GM18858 (cell line): ENCODE measurements at regions not wholly inside any gene's neighbourhood (a gene's known extent, or its start where the extent isn't known, plus 50 kb on each side); places are given as distances from the start of the nearest gene placed in this dataset.

Source experiments
- ATAC-seq: cut with Tn5 transposase; IDR thresholded peaks from one replicate; pipeline ENCODE4 v1.9.1; 2021; ENCODE audit not compliant: unreplicated experiment

DNA sequence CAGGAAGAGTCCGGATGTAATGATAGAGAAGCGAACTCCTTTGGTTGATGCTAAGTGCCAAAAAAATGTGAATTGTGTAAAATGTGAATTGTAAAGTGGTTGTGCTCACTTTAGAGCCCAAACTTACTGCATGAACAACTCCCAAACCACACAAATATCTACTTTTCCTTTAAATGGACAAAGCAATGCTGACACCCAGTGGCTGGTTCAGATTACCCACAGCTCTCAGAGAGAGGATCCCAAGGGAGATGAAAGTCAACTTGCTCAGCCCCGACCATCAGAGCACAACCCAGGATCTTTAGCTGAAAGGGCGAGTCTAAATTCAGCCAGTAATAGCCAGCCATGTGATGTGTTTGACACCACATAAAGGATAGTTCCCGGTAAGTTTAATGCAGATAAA, 133.7 kb downstream of the NMUR2 start:
- no peak for ATAC-seq

DNA sequence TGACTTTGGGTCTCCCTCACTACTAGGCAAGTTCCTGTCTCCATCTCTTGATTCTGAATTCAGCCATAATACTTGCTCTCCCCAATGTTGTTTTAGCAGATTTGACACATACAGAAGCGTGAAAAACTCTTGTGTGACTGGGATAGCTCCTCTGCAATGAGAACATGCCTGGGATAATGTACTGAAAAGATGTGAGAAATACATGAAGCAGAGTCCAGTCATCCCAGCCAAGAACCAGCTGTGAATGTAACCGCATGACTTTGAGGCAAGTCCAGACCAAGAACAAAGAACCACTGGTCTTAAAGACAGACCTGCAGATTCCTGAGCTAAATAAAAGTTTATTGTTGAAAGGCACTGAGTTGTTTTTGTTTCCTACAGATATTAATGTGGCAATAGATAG, 135.0 kb downstream of the NMUR2 start:
- no peak for ATAC-seq

DNA sequence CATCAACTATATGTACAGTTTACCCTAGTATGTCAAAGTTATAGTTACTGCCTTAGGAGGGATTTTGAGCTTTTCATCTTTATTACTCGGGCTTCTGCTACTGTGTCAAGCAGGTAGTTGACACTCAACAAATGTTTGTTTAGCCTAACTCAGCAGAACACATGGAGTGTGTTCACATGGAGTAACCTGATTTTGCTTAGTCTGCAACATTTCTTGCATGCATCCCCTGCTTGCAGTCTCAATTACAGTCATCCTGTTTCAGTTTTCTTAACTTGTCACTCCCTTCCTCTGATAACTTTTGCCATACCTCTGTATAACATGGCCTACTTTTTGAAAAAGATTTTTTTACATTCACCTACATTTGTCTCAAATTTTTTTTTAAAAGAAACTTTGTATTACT, 135.5 kb downstream of the NMUR2 start:
- no peak for ATAC-seq

DNA sequence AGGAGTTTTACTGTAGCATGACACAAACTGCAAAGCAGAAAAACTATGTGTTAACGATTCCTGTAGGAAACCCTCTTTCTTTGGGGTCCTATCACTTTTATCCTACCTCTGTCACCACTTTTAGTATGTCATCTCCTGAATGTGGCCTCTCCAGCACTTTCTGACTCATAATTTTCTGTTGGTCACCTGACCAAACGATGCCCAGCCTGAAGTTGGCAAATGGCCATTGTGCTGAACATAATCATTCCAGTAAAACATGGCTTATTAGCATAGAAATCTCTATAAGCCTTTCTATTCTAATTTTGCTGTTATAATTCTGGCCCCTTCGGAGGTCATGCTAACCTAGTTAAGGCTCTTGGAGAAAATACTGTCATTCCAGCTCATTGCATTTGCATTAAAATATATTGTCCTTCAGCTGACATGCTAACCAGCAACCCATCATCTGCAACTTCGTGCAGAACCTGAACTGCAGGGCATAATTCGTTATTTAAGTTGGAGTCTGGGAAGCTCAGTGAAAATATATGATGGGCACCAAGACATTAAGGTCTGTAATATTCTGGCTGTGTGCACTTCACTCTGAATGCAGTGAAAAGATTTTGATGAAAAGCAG, 140.3 kb downstream of the NMUR2 start:
- ATAC-seq: no peak

DNA sequence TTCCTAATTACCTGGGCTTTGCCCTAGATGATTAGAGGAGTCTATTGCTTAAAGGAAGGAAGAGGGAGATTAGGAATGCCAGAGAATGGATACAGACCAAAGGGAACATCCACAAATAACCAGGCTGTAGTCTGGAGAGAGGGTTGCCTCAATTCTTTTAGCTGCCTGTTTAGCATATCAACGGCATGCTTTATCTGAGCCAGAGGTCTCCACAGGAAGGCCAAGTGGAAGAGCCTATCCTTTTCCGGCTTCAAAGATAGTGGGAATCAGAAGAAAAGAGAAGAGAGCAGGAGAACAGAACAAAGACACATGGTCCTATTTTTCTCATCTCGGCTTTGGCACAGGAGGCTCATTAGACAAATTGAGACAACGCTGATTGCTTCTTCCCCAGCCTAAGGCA, 142.4 kb downstream of the NMUR2 start:
- ATAC-seq: no peak

DNA sequence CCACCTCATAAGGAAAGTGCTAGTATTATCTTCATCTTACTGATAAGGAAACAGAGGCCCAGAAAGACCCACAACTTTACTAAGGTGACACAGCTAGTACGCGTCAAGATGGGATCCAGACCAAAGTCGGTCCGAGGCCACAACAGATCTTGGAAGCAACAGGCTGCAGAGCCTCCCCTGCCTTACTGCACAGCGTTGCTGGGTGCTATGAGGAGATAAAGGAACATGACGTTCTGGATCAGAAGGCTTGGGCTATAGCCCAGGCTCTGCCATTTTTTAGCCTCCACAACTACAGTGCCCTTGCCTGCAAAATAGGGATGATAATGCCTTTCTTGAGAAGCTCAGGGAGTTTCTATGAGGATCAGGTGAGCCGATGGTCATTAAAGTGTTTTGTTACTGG, 144.1 kb downstream of the NMUR2 start:
- no peak for ATAC-seq

DNA sequence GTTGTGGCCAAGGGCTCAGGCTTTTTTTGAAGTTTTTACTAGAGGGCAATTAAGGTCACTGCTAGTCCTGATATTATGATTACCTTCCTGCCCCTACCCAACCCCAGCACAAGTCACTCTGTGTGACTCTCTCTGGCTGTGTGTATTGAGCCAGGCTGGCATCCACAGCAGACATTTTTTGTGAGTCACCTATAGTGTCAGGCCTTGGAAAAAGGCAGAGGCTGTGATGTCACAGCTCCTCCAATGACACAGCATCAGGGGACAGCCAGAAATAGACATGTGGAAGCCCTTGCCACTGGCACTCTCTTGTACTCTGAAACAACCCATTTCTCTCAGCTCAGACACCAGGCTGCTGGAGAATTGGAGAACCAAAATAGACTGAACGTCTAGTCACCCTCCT, 145.4 kb downstream of the NMUR2 start:
- no peak for ATAC-seq

DNA sequence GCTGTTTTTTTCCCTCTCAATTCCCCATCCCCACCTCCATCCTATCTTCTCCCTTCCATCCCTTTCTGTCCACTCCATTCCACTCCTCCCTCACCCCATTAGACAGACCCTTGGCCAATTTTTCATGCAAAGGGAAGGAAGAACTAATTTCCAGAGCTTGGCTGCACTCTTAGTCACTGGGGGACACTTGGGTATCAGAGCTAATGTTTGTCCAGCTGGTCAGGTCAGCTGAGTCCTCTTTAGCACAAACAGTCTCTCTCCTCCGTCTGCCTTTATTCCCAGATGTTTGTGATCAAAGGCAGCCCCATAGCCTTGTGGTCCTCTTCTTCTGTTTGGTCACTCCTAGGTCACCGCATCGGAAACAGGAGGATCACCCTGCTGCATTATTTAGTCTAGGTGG, 148.5 kb downstream of the NMUR2 start:
- no peak for ATAC-seq

DNA sequence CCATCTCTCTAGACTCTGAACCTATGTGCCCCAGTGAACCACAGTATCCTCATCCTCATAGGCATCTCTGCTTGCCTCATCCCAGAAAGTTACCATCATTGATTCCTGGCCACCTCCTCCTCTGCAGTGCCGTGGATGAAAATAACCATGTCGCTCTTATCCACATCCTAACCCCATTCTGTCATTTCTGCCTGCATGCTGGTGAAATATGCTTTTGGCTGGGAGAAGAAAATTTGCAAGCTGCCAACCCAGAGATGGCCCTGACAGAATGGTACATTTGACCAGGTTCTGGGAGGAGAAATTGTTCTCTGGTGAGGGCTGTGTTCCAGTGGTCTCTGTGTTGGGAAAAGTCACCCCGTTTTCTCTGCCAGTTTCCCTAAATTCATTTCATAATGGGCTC, 149.7 kb downstream of the NMUR2 start:
- ATAC-seq: no peak

DNA sequence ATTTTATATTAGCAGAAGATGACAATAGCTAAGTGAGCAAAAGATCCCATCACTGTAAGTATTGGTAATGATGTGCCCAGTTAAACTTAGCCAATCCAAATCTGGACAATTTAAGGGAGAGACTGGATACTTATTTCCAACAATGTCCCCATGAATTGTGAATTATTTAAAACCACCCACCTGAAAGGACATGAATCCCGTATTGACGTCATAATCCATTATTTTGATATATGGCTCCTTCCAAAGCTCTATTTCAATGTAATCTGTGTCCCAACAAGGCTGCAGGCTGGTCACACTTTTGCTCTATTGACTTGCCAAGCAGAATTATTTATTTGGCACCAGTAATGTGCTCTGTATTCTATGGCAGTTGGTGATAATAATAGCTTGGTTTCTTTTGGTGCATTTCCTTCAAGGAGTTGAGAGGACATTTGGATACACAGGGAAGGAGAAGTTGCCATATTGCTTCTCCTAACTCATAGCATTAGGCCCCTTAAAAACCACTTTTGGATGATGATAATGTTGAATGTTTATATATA, 157.2 kb downstream of the NMUR2 start:
- ATAC-seq: no peak

DNA sequence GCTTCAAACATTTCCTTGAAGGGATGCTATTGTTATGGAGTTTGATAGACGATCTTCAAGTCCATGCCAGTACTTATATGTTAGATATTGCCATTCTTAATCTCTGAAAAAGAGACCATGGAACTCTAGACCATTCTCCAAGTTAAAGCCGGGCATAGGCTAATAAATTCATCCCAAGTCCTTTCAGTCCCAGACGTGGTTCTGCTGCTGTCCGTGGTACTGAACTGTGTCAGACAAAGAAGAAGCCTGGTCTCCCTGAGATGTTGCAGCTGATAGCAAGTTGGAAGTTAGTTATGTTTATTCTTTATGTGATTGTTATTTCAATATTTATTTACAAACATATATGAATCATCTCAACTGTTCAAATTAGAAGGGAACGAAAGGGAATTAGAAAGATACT, 158.7 kb downstream of the NMUR2 start:
- ATAC-seq: no peak

DNA sequence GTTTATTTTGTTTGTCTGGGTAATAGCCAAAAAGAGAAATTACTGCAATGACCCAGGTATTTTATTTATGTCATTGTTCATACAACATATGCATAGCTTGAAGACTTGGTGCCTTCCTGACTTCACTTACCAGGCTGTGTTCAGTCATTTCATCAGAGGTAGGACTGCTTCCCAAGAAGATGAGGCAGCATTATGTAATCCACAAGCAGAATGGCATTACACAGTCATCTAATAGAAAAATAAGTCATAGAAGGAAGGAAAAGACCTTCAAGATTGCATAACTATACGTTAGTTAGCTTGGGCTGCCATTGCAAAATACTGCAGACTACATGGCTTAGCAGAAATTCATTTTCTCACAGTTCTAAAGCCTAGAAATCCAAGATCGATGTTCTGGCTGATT, 167.5 kb downstream of the NMUR2 start:
- no peak for ATAC-seq

DNA sequence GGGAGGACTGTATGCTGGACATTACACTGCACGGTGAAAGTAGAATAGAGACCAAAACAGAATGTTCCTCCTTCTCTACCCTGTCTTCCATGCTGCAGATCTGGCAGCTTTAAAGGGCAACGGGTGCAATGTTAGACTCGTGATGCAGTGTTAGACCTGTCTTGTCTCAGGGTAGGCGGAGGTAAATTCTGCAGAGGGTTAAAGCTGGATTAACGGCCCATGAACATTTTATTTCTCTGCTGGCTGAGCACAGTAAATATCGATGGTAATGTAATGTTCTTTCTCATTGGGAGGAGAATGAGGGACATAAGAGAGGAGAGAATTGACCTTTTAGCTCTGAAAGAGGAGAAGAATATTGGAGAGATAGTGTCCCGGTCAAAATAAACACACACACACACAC, 178.9 kb downstream of the NMUR2 start:
- no peak for ATAC-seq

DNA sequence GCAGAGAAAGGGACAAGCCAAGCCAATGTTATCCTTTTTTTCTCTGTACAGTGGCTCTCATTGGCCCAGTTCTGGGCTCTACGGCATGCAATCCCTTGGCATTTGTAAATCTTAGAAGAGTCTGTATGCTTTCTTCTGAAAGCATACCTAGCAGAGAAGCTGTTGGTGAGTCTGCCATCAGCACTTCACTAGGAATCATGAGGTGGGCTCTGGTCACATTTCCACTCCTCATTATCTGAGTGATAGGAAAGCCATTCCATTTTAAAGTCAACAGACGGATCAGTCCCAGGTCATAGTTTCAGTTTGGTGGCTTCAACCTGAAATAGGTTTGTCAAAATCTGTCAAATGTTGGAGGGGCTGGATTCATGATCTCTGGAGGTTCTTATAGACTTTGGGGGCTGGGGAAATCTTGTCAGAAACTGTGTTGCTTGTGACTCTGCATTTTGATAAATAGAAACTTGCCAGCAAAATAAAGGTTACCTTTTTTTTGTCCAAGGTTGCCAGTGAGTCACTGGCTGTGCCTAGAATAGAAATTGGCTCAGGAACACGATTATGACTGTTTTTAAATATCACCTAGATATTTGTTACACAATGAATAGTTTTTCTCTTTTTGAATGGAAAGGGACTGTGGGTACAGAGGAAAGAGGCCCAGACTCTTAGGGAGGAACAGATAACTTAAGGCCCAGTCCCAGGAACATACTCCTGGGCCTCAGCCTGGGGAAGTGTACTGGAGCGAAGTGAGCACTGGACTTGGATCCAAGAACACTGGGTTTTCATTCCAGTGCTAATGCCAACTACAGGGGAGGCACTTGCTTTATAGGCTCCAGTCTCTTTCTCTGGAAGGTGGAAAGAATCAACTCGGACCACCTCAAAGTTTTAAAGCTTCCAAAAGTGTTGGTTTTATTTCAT, 183.1 kb downstream of the NMUR2 start:
- ATAC-seq: no peak

DNA sequence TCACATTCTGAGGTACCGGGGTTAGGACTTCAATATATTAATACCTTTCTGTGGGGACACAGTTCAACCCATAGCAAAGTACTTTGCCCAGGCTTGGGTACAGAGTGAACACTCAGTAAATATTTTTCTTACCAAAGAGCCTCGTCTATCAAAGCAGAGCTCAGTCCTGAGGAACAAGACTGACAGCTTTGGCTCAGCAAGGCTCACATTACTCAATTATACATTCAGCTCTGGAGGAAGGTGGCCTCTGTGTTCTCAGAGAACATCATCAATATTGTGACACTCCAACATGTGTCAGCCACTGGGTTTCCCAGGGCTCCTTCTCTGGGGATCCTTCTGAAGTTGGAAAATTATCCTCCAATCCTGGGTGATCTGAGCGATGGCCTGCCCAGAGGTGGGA, 186.4 kb downstream of the NMUR2 start:
- ATAC-seq: no peak

DNA sequence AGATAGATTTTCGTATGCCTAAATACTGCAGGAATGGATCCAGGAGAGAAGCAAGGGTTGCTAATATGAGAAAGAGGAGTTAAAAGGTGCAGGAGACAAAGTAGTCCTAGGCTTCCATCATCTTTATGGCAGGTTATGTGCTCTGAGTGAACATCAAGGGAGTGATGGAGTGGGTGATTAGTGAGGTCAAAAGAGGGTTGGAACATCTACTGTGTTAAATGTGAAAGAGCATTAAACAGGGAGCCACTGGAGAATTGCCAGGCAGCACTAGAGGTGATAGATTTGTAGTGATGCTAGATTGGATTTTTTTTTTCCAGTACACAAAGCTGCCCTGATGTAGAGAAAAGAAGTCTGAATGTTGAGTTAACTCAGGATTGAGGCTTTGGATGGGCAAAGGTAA, 199.3 kb downstream of the NMUR2 start:
- no peak for ATAC-seq

DNA sequence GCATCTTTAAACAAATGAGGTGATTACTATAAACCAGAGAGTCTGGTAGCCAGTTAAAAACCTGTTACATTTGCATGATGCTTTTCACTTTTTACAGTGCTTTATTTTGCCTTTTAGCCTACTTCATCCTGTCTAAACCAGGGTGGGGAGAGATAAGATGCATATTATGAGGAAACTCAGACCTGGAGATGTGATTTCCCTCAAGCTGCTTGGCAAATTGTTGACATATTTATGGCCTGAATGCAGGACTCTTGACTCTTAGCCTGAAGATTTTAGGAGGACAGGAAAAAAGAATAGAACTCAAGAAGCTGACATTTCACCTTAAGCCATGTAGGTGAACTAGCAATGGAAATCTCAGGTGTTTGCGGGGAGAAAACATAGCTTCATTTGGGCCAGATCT, 202.8 kb downstream of the NMUR2 start:
- no peak for ATAC-seq

DNA sequence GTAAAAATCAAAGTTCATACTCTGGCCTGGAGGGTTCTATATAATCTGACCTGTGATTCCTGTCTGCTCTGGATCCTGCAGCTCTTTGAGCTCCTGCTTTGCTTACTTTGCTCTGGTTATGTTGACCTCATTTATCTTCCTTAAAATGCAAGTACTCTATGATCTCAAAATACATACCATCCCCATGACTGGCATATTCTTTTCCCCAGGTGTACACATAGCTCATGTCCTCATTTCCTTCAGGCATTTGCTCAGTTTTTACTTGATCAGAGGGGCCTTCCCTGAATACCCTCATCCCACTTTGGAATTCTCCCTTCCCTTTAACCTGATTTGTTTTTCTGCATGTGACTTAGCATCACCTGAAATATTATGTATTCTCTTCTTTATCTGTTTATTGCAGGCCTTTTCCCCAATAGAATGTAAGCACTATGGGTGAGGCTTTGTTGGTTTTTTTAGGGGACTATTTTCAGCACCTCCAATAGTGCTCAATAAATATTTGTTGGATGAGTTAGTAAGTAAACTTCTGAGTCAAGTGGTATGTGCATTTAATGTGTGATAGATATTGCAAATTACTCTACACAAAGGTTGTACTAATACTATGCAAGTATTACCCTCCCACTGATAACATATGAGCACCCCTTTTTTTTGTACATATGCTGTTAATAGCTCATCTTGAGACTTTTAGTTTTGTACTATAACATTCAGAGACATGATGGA, 211.5 kb downstream of the NMUR2 start:
- no peak for ATAC-seq

DNA sequence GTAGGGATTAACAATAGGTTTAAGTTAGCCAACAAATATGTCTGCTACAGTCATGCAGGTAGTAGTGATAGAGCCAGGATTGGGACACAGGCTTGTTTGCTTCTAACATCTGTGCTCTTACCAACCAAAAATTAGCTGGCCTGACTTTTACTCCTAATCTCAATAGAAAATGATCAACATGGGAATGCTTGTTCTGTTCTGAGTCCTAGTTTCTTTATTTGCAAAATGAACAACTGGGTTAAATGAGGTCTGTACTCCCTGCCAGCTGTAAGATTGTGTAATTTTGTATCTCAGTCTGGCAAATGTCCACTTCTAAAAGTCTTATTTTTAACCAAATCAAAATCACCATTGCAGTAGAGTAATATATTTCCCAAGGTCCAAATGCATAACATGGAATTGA, 216.8 kb downstream of the NMUR2 start:
- ATAC-seq: no peak

DNA sequence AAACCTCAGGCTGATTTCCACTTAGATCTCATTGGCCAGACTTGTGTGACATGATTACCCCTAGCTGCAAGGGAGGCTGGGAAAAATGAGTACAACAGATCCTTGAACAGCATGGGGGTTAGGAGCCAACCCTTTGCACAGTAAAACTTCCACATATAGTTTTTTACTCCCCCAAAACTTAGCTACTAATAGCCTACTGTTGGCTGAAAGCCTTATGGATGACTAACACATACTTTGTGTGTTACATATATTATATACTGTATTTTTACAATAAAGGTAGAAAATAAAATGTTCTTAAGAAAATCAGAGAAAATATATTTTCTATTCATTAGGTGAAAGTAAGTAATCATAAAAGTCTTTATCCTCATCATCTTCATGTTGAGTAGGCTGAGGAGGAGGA, 217.4 kb downstream of the NMUR2 start:
- ATAC-seq: no peak

DNA sequence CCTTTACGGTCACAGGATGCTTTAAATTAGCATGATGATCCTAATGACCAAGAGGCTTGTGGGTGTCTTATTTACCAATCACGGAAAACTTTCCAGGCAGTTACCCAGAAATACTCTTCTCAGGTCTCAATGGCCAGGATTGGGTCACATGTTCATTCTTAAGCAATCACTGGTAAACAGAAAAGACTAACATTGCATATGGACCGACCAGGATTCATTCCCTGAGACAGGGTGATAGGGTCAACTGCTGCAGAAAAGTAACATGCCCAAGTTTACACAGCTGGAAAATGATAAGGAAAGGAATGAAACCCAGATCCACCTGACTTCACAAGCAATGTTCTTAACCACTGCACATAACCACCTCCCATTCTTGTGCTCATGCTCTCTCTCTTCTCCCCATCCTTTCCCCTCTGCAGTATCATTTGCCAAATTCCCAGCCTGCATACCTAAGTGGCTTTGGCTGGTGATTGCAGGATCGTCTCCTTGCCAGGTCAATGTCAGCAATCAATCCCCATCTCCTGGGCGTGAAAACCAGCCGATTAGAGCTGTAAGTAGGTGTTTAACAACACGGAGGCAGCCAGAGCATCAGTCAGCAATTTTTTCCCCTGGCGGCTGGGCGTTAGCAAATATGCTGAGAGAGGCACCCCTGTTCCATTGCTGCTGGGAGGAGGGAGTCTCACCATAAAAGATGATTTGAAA, 219.4 kb downstream of the NMUR2 start:
- no peak for ATAC-seq
